ENCODE measurements at regions not wholly inside any gene's neighbourhood (a gene's known extent, or its start where the extent isn't known, plus 50 kb on each side); places are given as distances from the start of the nearest gene placed in this dataset.

- Histone ChIP-seq H3K36me3 (ENCODE audit: control insufficient read depth in 4 of 4, insufficient read depth in 3 of 4, low read depth in 1 of 4, low read length in 3 of 4) (no peaks in the 10 kb centered on the region), H3K27me3 (ENCODE audit: control insufficient read depth in 4 of 4, insufficient read depth in 4 of 4, low read length in 3 of 4) (peaks cover 0 to 3% (median 1%) of the 10 kb centered on the region in 4 donors), H3K27ac (ENCODE audit: low read depth in 1 of 2, low read length in 2 of 2) (no peak overlapping the region), H3K9ac (ENCODE audit: low read depth in 1 of 2, low read length in 2 of 2) (no peak overlapping the region), H3K9me3 (ENCODE audit: control insufficient read depth in 4 of 4, low read length in 3 of 4) (no peaks in the 10 kb centered on the region), H3K4me1 (ENCODE audit: control insufficient read depth in 4 of 4, insufficient read depth in 4 of 4, low read length in 3 of 4) (no peaks in the 10 kb centered on the region), H3K4me3 (ENCODE audit: low read depth in 1 of 3, low read length in 3 of 3) (no peak overlapping the region)
- no peak for DNase-seq (ENCODE audit: low spot score)
- TF ChIP-seq REST (IDR thresholded peaks at IDR 0.05) (no peak), GABPA (IDR thresholded peaks at IDR 0.05 in 1 of 2, conservative IDR thresholded peaks at IDR 0.05 in 1 of 2) (no peak), FOXA1 (IDR thresholded peaks at IDR 0.05) (no peak), EGR1 (IDR thresholded peaks at IDR 0.05; ENCODE audit: low read depth in 2 of 2) (no peak), MAX (IDR thresholded peaks at IDR 0.05) (no peak), ZBTB33 (IDR thresholded peaks at IDR 0.05) (no peak), HNF4G (IDR thresholded peaks at IDR 0.05) (no peak), NR2F2 (IDR thresholded peaks at IDR 0.05) (no peak), YY1 (IDR thresholded peaks at IDR 0.05) (no peak), RAD21 (IDR thresholded peaks at IDR 0.05) (no peak), SP1 (IDR thresholded peaks at IDR 0.05) (no peak), ATF3 (IDR thresholded peaks at IDR 0.05) (no peak), TAF1 (conservative IDR thresholded peaks at IDR 0.05) (no peak), HNF4A (conservative IDR thresholded peaks at IDR 0.05) (no peak), JUND (IDR thresholded peaks at IDR 0.05) (no peak), FOXA2 (IDR thresholded peaks at IDR 0.05) (no peak), RXRA (IDR thresholded peaks at IDR 0.05) (no peak)
- 83% methylated on average over 6 of the region's 6 CpGs for WGBS
These were observed 119.3 kb upstream of the CALCR start for GRCh38 chr7:93693796-93694195.

- Histone ChIP-seq H3K9ac (ENCODE audit: low read depth in 1 of 2, low read length in 2 of 2) (no peak overlapping the region), H3K9me3 (ENCODE audit: control insufficient read depth in 4 of 4, low read length in 3 of 4) (no peaks in the 10 kb centered on the region), H3K4me1 (ENCODE audit: control insufficient read depth in 4 of 4, insufficient read depth in 4 of 4, low read length in 3 of 4) (no peaks in the 10 kb centered on the region), H3K36me3 (ENCODE audit: control insufficient read depth in 4 of 4, insufficient read depth in 3 of 4, low read depth in 1 of 4, low read length in 3 of 4) (no peaks in the 10 kb centered on the region), H3K27me3 (ENCODE audit: control insufficient read depth in 4 of 4, insufficient read depth in 4 of 4, low read length in 3 of 4) (peaks cover 0 to 3% (median 0%) of the 10 kb centered on the region in 4 donors), H3K27ac (ENCODE audit: low read depth in 1 of 2, low read length in 2 of 2) (no peak overlapping the region), H3K4me3 (ENCODE audit: low read depth in 1 of 3, low read length in 3 of 3) (no peak overlapping the region)
- TF ChIP-seq CTCF (IDR thresholded peaks at IDR 0.05; ENCODE audit: low read depth, low read length, missing input control) (no peak), EGR1 (IDR thresholded peaks at IDR 0.05; ENCODE audit: low read depth in 2 of 2) (no peak), JUND (IDR thresholded peaks at IDR 0.05) (no peak), HNF4A (conservative IDR thresholded peaks at IDR 0.05) (no peak), MAX (IDR thresholded peaks at IDR 0.05) (no peak), SP1 (IDR thresholded peaks at IDR 0.05) (no peak), RAD21 (IDR thresholded peaks at IDR 0.05) (no peak), GABPA (IDR thresholded peaks at IDR 0.05 in 1 of 2, conservative IDR thresholded peaks at IDR 0.05 in 1 of 2) (no peak), HNF4G (IDR thresholded peaks at IDR 0.05) (no peak)
- WGBS = 72% methylated on average over 2 of the region's 2 CpGs
- DNase-seq (ENCODE audit: low spot score) = no peak
These were observed 115.5 kb upstream of the CALCR start for GRCh38 chr7:93690021-93690420.

All from liver (tissue), 8 donors.